PFSK-1 (cell line): ENCODE measurements at regions not wholly inside any gene's neighbourhood (a gene's known extent, or its start where the extent isn't known, plus 50 kb on each side); places are given as distances from the start of the nearest gene placed in this dataset.

Source experiments
- FOXP2 ChIP-seq: optimal IDR thresholded peaks from 2 replicates; pipeline ENCODE3; 2011; ENCODE audit warnings: borderline replicate concordance, control low read depth, inconsistent platforms; ENCODE audit not compliant: insufficient read depth; ENCODE audit errors: extremely low read length, extremely low read depth
- POLR2AphosphoS5 ChIP-seq: IDR thresholded peaks from 2 replicates; pipeline ENCODE4 v1.6.1; 2012; ENCODE audit warnings: low read depth, mild to moderate bottlenecking, control low read depth, low read length, moderate library complexity
- REST ChIP-seq, 2 experiments: IDR thresholded peaks; 2 replicates each; pipeline versions ENCODE4 v1.6.1 to v1.8.0; 2011 to 2012; ENCODE audit warnings: low read depth in 2 of 2, low read length in 2 of 2, control low read depth in 1 of 2, inconsistent platforms in 1 of 2, mild to moderate bottlenecking in 1 of 2, moderate library complexity in 1 of 2; ENCODE audit not compliant: insufficient read depth in 1 of 2
- SIN3A ChIP-seq: IDR thresholded peaks from 2 replicates; pipeline ENCODE4 v1.6.1; 2012; ENCODE audit warnings: mild to moderate bottlenecking, low read length, moderate library complexity, borderline replicate concordance; ENCODE audit not compliant: insufficient read depth
- TAF1 ChIP-seq: IDR thresholded peaks from 2 replicates; pipeline ENCODE4 v1.6.1; 2012; ENCODE audit warnings: low read length, control low read depth, borderline replicate concordance; ENCODE audit not compliant: insufficient read depth

- no peak for TF ChIP-seq FOXP2
- no peak for TF ChIP-seq TAF1
- TF ChIP-seq SIN3A, result no peak
- no peak for TF ChIP-seq REST (IDR thresholded peaks at IDR 0.05; ENCODE audit: insufficient read depth in 1 of 2, low read depth in 2 of 2, low read length in 2 of 2)
- TF ChIP-seq POLR2AphosphoS5, result no peak
Measured at GRCh38 chr3:71916747-71917369, 131.9 kb upstream of the PROK2 start.

GRCh38 chr3:71912839-71913495 is 128.0 kb upstream of the PROK2 start:
- no peak for TF ChIP-seq SIN3A
- TF ChIP-seq REST (IDR thresholded peaks at IDR 0.05; ENCODE audit: insufficient read depth in 1 of 2, low read depth in 2 of 2, low read length in 2 of 2), result no peak
- TF ChIP-seq POLR2AphosphoS5, result no peak
- no peak for TF ChIP-seq TAF1
- no peak for TF ChIP-seq FOXP2

- no peak for TF ChIP-seq POLR2AphosphoS5
- no peak for TF ChIP-seq REST (IDR thresholded peaks at IDR 0.05; ENCODE audit: insufficient read depth in 1 of 2, low read depth in 2 of 2, low read length in 2 of 2)
- TF ChIP-seq SIN3A, result no peak
- TF ChIP-seq FOXP2, result no peak
- no peak for TF ChIP-seq TAF1
Measured at GRCh38 chr3:71910108-71910507, 125.2 kb upstream of the PROK2 start.

- no peak for TF ChIP-seq FOXP2
- no peak for TF ChIP-seq POLR2AphosphoS5
- no peak for TF ChIP-seq TAF1
- no peak for TF ChIP-seq REST (IDR thresholded peaks at IDR 0.05; ENCODE audit: insufficient read depth in 1 of 2, low read depth in 2 of 2, low read length in 2 of 2)
- TF ChIP-seq SIN3A, result no peak
Measured at GRCh38 chr3:71907996-71908395, 123.0 kb upstream of the PROK2 start.
